Right atrium auricular region (tissue), 2 donors: ENCODE measurements at regions not wholly inside any gene's neighbourhood (a gene's known extent, or its start where the extent isn't known, plus 50 kb on each side); places are given as distances from the start of the nearest gene placed in this dataset.

ENCODE experiments used
- DNase-seq: peaks from one replicate; pipeline ENCODE4 v3.0.0-alpha.2; 2019; ENCODE audit warnings: low spot score
- H3K27ac ChIP-seq, 2 donors: fragments of 200-600 bp; sonication (generic); 1 replicate in 1 of 2; 2 replicates in 1 of 2; pipeline ENCODE4 v1.5.1; 2016 to 2019
- H3K27me3 ChIP-seq, 2 donors: fragments of 200-600 bp; sonication (generic); one replicate each; pipeline versions ENCODE4 v1.5.1 to v1.6.0; 2017 to 2019
- H3K36me3 ChIP-seq: fragments of 200-600 bp; sonication (generic); one replicate; pipeline ENCODE4 v1.5.1; 2016
- H3K4me1 ChIP-seq, 2 donors: fragments of 200-600 bp; sonication (generic); one replicate each; pipeline versions ENCODE4 v1.5.1 to v1.6.0; 2017 to 2019
- H3K4me3 ChIP-seq, 2 donors: fragments of 200-600 bp; sonication (generic); 1 replicate in 1 of 2; 2 replicates in 1 of 2; pipeline ENCODE4 v1.5.1; 2017 to 2019; ENCODE audit warnings: mild to moderate bottlenecking in 1 of 2, moderate library complexity in 1 of 2
- H3K9me3 ChIP-seq, 2 donors: fragments of 200-600 bp; sonication (generic); one replicate each; pipeline ENCODE4 v1.5.1; 2019
- CTCF ChIP-seq, 2 donors: fragments of 200-600 bp; sonication (generic); IDR thresholded peaks; one replicate each; pipeline ENCODE4 v1.5.1; 2019; ENCODE audit warnings: antibody characterized with exemption in 2 of 2

DNA sequence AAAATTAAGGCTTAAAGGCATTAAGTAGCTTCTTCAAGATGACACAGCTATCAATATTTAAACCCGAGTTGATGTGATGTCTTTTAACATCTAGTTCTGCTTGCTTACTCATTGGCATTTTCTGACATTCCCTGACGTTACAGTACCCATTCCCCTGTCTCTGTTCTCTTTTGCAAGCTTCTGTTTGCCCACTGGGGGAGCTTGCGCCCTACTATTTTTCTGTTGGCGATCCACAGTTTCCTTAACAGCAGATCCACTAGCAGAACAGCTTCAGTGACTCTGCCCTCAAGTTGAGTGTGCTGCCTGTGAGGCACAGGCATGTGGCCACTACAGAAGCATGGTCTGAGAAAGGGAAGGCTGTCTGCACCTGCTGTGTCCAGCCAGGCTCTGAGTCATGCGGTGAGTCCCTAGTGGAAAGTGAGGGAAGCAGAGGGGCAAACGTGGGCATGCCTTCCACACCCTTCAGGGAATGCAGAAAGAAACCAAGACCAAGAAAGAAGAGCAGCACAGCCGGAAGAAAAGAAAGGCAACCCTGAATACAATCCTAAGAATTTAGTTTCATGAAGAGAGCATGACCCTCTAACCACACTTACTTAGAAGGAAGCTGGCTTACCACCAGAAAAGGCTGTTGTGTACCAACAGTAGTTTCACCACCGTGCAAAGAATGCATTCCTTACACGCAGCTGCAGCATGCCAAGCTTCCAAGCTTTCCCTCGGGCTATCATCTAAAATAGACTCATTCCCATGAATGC, 97.7 kb upstream of the VGLL2 start:
- peaks cover 0 to 4% of the 10 kb centered on the region in 2 donors for H3K4me1 ChIP-seq
- H3K36me3 ChIP-seq: no peaks in the 10 kb centered on the region
- DNase-seq: no peak
- peaks cover 0 to 2% of the 10 kb centered on the region in 2 donors for H3K9me3 ChIP-seq
- no peak overlapping the region for H3K4me3 ChIP-seq
- no peak for TF ChIP-seq CTCF (IDR thresholded peaks at IDR 0.05)
- H3K27ac ChIP-seq: no peak overlapping the region
- H3K27me3 ChIP-seq: no peaks in the 10 kb centered on the region

- peaks cover 0 to 10% of the 10 kb centered on the region in 2 donors for H3K9me3 ChIP-seq
- no peaks in the 10 kb centered on the region for H3K36me3 ChIP-seq
- TF ChIP-seq CTCF (IDR thresholded peaks at IDR 0.05): no peak
- H3K27ac ChIP-seq: peak overlapping the region in 1 of 2 donors; percentile 32
- no peak overlapping the region for H3K4me3 ChIP-seq
- DNase-seq: no peak
- no peaks in the 10 kb centered on the region for H3K27me3 ChIP-seq
- peaks cover 0 to 4% of the 10 kb centered on the region in 2 donors for H3K4me1 ChIP-seq
Measured at GRCh38 chr6:117168296-117169063, 96.9 kb upstream of the VGLL2 start.

GRCh38 chr6:117169064-117169665, 96.2 kb upstream of the VGLL2 start:
- Histone ChIP-seq H3K27me3 (no peaks in the 10 kb centered on the region), H3K27ac (peak overlapping the region in 1 of 2 donors; percentile 32), H3K36me3 (no peaks in the 10 kb centered on the region), H3K4me1 (peaks cover 0 to 4% of the 10 kb centered on the region in 2 donors), H3K4me3 (no peak overlapping the region), H3K9me3 (peaks cover 0 to 10% of the 10 kb centered on the region in 2 donors)
- no peak for TF ChIP-seq CTCF (IDR thresholded peaks at IDR 0.05)
- DNase-seq: no peak

DNA sequence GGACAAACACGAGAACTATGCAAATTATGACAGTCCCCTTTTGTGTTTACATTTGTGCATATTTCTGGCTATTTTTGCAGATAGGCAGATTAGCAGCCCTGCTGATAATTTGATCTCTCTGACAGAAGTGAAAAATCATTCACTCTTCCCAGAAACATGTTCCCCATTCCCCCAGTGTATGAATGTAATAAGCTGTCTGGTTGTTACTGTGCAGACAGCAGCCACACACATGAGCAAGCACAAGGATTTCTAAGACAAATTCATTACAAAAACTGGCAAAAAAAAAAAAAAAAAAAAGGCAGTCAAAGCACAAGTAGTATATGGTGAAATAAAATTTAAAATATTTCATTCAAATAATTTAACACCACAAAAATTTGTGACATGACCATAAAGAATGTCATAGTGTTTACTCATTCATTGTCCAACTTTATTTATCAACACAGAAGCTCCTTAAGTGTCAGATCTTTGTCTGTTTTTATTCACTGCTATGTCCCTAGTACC, 95.5 kb upstream of the VGLL2 start:
- TF ChIP-seq CTCF (IDR thresholded peaks at IDR 0.05): no peak
- peaks cover 0 to 4% of the 10 kb centered on the region in 2 donors for H3K4me1 ChIP-seq
- H3K9me3 ChIP-seq: peaks cover 0 to 10% of the 10 kb centered on the region in 2 donors
- no peak overlapping the region for H3K27ac ChIP-seq
- DNase-seq: no peak
- H3K36me3 ChIP-seq: no peaks in the 10 kb centered on the region
- no peak overlapping the region for H3K4me3 ChIP-seq
- no peaks in the 10 kb centered on the region for H3K27me3 ChIP-seq

DNA sequence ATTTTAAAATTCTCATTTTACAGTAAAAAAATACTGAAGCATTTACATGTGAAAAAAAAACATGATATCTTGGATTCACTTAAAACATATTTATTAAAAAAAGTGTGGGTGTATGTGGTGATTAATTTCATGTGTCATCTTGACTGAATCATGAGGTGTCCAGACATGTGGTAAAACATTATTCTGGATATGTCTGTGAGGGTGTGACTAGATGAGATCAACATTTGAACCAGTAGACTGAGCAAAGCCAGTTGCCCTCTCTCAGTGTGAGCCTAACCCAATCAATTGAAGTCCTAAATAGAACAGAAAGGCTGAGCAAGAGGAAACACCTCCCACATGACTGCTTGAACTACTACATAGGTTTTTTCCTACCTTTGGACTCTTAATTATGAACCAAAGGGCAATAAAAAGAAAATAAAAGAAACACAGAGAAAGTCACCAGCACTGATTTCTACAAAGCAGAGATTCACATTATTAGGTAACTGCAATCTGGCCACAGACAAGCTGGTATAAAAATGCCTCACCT, 90.5 kb upstream of the VGLL2 start:
- no peaks in the 10 kb centered on the region for H3K4me1 ChIP-seq
- H3K27ac ChIP-seq: no peak overlapping the region
- no peaks in the 10 kb centered on the region for H3K36me3 ChIP-seq
- H3K4me3 ChIP-seq: no peak overlapping the region
- H3K9me3 ChIP-seq: peaks cover 0 to 17% of the 10 kb centered on the region in 2 donors
- no peak for TF ChIP-seq CTCF (IDR thresholded peaks at IDR 0.05)
- H3K27me3 ChIP-seq: no peaks in the 10 kb centered on the region
- DNase-seq: no peak
